Activated T-helper 1 cell treated with anti-CD3 and anti-CD28 coated beads, Interleukin-12 subunit alpha, Interleukin-12 subunit beta, Interleukin-2, Interleukin-4 antibody, amounts not matched to agents 30 ng/mL and 10 ng/mL and 1 ng/mL, durations not matched to agents 14 hours and 24 hours and 36 hours (primary cell): ENCODE measurements at regions not wholly inside any gene's neighbourhood (a gene's known extent, or its start where the extent isn't known, plus 50 kb on each side); places are given as distances from the start of the nearest gene placed in this dataset.
"Not testable (repeated sequence)": the region's sequence is repeated elsewhere in the genome, so short reads cannot be mapped to it uniquely, and the experiment has no call there.

ENCODE experiments used
- DNase-seq: peaks from one replicate; pipeline ENCODE4 v3.0.0; 2021; ENCODE audit warnings: low spot score
- H3K27ac Mint-ChIP-seq: one replicate; pipeline ENCODE4 v1.8.0; 2021; ENCODE audit warnings: mild to moderate bottlenecking, mixed read lengths
- H3K27me3 Mint-ChIP-seq: one replicate; pipeline ENCODE4 v1.8.0; 2022; ENCODE audit warnings: mild to moderate bottlenecking, moderate library complexity, mixed read lengths; ENCODE audit not compliant: insufficient read depth
- H3K36me3 Mint-ChIP-seq: one replicate; pipeline ENCODE4 v1.8.0; 2021; ENCODE audit warnings: low read depth, mixed read lengths
- H3K4me1 Mint-ChIP-seq: one replicate; pipeline ENCODE4 v1.8.0; 2021; ENCODE audit warnings: low read depth, mixed read lengths
- H3K4me3 Mint-ChIP-seq: one replicate; pipeline ENCODE4 v1.8.0; 2021; ENCODE audit warnings: mild to moderate bottlenecking, moderate library complexity, mixed read lengths
- H3K9me3 Mint-ChIP-seq: one replicate; pipeline ENCODE4 v1.8.0; 2021; ENCODE audit warnings: mixed read lengths
- intact Hi-C: fragments of 100-400 bp; cut with micrococcal nuclease; formaldehyde crosslinking; loops from one replicate; pipeline ENCODE4 v1.15.1; 2024

DNA sequence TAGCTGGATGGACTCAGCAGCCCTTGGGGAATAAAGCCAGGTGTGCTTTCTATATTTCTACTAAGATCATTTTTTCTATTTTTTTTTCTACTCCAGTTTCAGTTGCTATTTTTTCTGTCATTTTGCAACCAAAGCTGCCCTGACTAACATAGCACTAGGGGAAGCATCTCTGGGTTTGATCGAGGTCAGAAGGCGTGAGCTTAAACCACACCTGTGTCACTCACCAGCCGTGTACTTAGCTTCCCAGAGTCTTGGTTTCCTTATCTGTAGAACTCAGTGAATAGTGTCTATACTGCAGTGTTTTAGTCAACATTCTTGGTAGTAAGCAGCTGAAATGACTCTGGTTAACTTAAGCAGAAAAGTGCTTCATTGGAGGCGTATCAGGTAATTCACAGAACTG lies 489.6 kb upstream of the SPRED2 start:
- intact Hi-C loops: no loop called here
- Mint-ChIP-seq H3K27me3 (no peaks in the 10 kb centered on the region), H3K4me3 (no peak overlapping the region), H3K27ac (no peak overlapping the region), H3K36me3 (no peaks in the 10 kb centered on the region), H3K9me3 (peaks cover 5% of the 10 kb centered on the region), H3K4me1 (no peaks in the 10 kb centered on the region)
- DNase-seq: no peak

DNA sequence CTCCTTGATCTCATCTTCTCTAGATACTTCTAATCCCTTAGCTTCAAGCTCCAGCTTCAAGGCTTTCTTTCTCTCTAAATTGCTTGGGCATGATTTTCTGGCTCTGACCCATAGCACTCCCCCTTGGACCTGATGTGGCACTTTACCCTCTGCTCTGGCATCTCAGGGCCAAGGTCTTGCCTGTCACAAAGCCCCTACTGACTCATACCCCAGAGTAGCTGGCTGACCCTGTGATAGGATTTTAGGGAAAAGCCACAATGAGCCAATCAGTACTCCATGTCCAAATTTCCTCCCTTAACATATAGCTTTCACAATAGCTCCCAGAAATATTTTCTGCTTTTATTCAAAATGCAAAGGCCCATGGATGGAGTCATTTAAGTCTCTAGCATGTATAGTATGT lies 488.7 kb upstream of the SPRED2 start:
- no peak for DNase-seq
- no peaks in the 10 kb centered on the region for H3K36me3 Mint-ChIP-seq
- H3K4me3 Mint-ChIP-seq: no peak overlapping the region
- no peaks in the 10 kb centered on the region for H3K27me3 Mint-ChIP-seq
- H3K4me1 Mint-ChIP-seq: no peaks in the 10 kb centered on the region
- intact Hi-C loops: no loop called here
- H3K9me3 Mint-ChIP-seq: peaks cover 5% of the 10 kb centered on the region
- H3K27ac Mint-ChIP-seq: no peak overlapping the region

- DNase-seq: no peak
- Mint-ChIP-seq H3K9me3 (peaks cover 5% of the 10 kb centered on the region), H3K27ac (no peak overlapping the region), H3K27me3 (no peaks in the 10 kb centered on the region), H3K4me1 (no peaks in the 10 kb centered on the region), H3K4me3 (no peak overlapping the region), H3K36me3 (no peaks in the 10 kb centered on the region)
- intact Hi-C loops: no loop called here
Observed at GRCh38 chr2:65920659-65921058, 488.3 kb upstream of the SPRED2 start.

DNA sequence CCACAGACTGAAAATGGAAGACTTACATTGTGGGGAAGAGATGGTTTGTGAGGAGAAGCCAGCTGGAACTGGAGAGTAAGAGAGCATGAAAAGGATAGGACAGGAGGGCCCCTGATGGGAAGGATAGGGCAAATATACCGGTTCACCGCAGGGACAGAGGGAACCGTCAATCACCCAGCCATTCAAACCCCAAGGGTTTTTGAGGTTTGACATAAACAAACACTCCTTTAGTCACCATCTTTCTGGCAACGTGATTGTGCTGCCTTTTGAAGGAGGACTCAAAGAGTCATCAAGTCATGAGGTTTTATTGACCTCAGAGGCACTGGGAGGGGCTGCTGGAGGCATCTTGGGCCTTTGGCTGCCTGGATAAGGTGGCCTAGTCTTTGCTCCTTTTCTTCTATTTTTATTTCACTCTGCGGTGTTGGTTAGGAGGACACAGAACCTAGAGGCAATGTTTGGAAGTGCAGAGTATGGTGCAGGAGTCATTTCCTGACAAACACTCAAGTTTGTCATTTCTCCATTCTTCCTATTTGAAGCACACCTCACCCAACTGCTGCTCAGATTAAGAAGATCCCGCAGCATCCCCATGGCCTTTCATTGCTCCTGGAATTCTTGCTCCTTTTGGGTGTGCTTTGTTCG lies 487.3 kb upstream of the SPRED2 start:
- intact Hi-C loops: no loop called here
- Mint-ChIP-seq H3K4me3 (no peak overlapping the region), H3K27ac (no peak overlapping the region), H3K36me3 (no peaks in the 10 kb centered on the region), H3K9me3 (peaks cover 5% of the 10 kb centered on the region), H3K4me1 (no peaks in the 10 kb centered on the region), H3K27me3 (no peaks in the 10 kb centered on the region)
- DNase-seq: no peak

GRCh38 chr2:65918760-65919187 lies 486.4 kb upstream of the SPRED2 start:
- H3K36me3 Mint-ChIP-seq: no peaks in the 10 kb centered on the region
- no peaks in the 10 kb centered on the region for H3K27me3 Mint-ChIP-seq
- H3K27ac Mint-ChIP-seq: no peak overlapping the region
- H3K4me3 Mint-ChIP-seq: no peak overlapping the region
- intact Hi-C loops: no loop called here
- H3K4me1 Mint-ChIP-seq: no peaks in the 10 kb centered on the region
- DNase-seq: no peak
- H3K9me3 Mint-ChIP-seq: peaks cover 5% of the 10 kb centered on the region

DNA sequence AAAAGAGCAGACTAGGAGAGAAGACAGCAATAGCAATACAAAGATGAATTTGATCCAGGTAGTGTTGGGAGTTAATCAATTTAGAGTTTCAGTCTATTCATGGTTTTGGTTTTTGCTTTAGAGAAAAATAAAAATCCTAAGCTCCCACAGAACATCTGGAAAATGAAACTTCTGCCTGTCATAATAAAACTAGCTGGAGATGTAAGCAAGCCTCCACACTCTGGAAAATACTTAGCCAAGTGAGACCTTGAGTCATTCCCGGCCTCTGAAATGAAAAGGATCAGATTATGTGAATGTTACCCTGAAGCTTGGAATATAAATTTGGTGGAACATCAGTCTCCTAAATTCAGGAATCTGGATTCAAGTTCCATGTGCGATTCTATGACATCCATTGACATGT lies 485.6 kb upstream of the SPRED2 start:
- no peaks in the 10 kb centered on the region for H3K27me3 Mint-ChIP-seq
- H3K27ac Mint-ChIP-seq: no peak overlapping the region
- H3K4me3 Mint-ChIP-seq: no peak overlapping the region
- DNase-seq: no peak
- H3K4me1 Mint-ChIP-seq: no peaks in the 10 kb centered on the region
- H3K36me3 Mint-ChIP-seq: no peaks in the 10 kb centered on the region
- intact Hi-C loops: no loop called here
- no peaks in the 10 kb centered on the region for H3K9me3 Mint-ChIP-seq

DNA sequence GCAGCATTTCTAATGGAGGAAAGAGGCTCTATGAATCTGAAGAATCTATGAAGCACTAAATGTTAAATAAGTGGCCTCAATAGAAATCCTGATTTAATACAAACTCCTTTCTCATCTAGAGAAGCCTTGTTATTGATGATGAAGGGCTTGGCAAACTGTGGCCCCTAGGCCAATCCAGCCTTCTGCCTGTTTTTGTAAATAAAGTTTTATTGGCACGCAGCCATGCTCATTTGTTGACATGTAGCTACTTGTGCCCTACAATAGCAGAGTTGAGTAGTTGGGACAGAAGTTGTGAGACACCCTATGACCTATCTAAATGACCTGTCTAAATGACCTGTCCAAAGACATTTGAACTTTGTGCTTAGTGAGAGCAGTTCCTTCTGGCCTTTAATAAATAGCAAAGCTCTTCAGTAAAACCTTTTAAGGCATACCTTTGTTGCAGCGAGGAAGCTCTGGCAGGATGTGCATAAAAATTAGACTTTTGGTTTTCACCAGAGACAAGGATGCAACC lies 484.4 kb upstream of the SPRED2 start:
- intact Hi-C loops: no loop called here
- H3K27ac Mint-ChIP-seq: no peak overlapping the region
- no peaks in the 10 kb centered on the region for H3K9me3 Mint-ChIP-seq
- H3K27me3 Mint-ChIP-seq: no peaks in the 10 kb centered on the region
- no peak overlapping the region for H3K4me3 Mint-ChIP-seq
- H3K36me3 Mint-ChIP-seq: no peaks in the 10 kb centered on the region
- no peaks in the 10 kb centered on the region for H3K4me1 Mint-ChIP-seq
- DNase-seq: no peak

- no peaks in the 10 kb centered on the region for H3K9me3 Mint-ChIP-seq
Observed at GRCh38 chr2:65916177-65916576, 483.8 kb upstream of the SPRED2 start.

GRCh38 chr2:65915273-65915672 lies 482.9 kb upstream of the SPRED2 start:
- H3K27me3 Mint-ChIP-seq: no peaks in the 10 kb centered on the region
- H3K27ac Mint-ChIP-seq: no peak overlapping the region
- DNase-seq: no peak
- H3K9me3 Mint-ChIP-seq: no peaks in the 10 kb centered on the region
- H3K4me3 Mint-ChIP-seq: no peak overlapping the region
- no peaks in the 10 kb centered on the region for H3K36me3 Mint-ChIP-seq
- intact Hi-C loops: no loop called here
- no peaks in the 10 kb centered on the region for H3K4me1 Mint-ChIP-seq

More at GRCh38 chr2:65916177-65916576, 483.8 kb upstream of the SPRED2 start:
- no peaks in the 10 kb centered on the region for H3K36me3 Mint-ChIP-seq
- no peaks in the 10 kb centered on the region for H3K27me3 Mint-ChIP-seq
- no peak overlapping the region for H3K4me3 Mint-ChIP-seq
- no peak for DNase-seq
- intact Hi-C loops: no loop called here
- no peak overlapping the region for H3K27ac Mint-ChIP-seq
- no peaks in the 10 kb centered on the region for H3K4me1 Mint-ChIP-seq

DNA sequence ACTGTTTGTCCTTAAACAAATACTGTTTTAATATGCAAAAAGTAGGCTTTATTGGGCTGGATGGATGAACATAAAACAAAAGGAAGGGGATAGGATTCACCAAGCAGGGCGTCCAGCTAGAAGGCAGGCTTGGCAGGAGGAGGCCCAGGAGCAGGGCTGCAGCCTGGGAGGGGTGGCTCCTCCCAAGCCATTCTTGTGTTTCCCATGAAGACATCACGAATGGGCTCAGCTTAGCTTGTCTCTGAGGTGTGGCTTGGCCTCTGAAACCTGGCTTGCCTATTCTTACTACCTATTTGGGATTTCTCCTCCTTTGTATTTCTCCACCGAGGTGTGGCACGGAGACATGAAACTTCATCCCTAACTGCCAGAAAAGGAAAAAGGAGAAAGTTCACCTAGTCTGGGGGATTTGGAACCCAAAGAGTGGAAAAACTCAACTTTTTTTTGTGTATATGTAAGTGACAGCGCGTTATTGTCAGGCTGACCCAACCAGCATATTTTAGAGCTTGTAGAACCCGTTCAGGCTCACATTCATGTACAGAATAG lies 481.9 kb upstream of the SPRED2 start:
- Mint-ChIP-seq H3K27ac (no peak overlapping the region), H3K9me3 (no peaks in the 10 kb centered on the region), H3K36me3 (no peaks in the 10 kb centered on the region), H3K4me1 (no peaks in the 10 kb centered on the region), H3K27me3 (no peaks in the 10 kb centered on the region), H3K4me3 (no peak overlapping the region)
- DNase-seq: no peak
- intact Hi-C loops: no loop called here

DNA sequence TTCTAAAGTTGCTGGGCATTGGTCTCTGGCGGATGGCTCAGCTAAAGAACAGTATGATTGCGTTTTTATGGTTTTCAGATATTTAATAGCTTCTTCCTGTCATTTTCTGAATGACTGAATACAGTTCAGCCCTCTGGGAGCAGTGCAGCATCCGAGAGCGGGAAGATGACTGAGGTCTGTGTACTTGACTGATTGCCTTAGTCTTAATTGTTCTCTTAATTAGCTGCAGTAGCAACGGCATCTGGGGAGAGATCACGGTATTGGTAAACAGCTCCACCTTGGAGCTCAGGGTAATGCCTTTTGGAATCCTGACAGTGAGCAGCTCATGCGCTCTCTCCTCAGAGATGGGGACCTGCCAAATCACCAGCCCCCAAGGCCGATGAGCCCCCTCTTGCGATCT lies 481.4 kb upstream of the SPRED2 start:
- H3K4me1 Mint-ChIP-seq: no peaks in the 10 kb centered on the region
- H3K4me3 Mint-ChIP-seq: no peak overlapping the region
- no peak for DNase-seq
- no peak overlapping the region for H3K27ac Mint-ChIP-seq
- no peaks in the 10 kb centered on the region for H3K27me3 Mint-ChIP-seq
- no peaks in the 10 kb centered on the region for H3K36me3 Mint-ChIP-seq
- H3K9me3 Mint-ChIP-seq: no peaks in the 10 kb centered on the region
- intact Hi-C loops: no loop called here

GRCh38 chr2:65901756-65902155 lies 469.4 kb upstream of the SPRED2 start:
- H3K4me1 Mint-ChIP-seq: no peaks in the 10 kb centered on the region
- H3K27ac Mint-ChIP-seq: no peak overlapping the region
- intact Hi-C loops: no loop called here
- H3K9me3 Mint-ChIP-seq: no peaks in the 10 kb centered on the region
- H3K36me3 Mint-ChIP-seq: no peaks in the 10 kb centered on the region
- no peak overlapping the region for H3K4me3 Mint-ChIP-seq
- no peak for DNase-seq
- H3K27me3 Mint-ChIP-seq: no peaks in the 10 kb centered on the region

DNA sequence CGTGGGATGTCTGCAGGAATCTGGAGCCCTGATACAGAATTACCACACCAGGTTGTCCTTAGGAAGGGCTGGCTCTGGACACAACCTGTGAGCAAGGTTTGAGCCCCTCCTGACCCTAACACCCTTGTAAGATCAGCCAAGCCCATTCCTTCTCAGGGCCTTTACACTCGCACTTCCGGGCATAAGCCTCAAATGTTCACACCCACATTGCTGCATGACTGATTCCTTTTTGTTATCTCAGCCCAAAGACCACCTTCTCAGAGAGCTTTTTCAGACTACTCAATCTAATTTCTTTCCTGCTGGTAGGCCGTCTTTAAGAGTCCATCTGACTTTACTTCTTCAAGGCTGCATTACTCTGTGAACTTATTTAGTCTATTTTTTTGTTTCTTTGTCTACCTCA lies 464.0 kb upstream of the SPRED2 start:
- intact Hi-C loops: no loop called here
- Mint-ChIP-seq H3K9me3 (peaks cover 8% of the 10 kb centered on the region), H3K4me1 (no peaks in the 10 kb centered on the region), H3K36me3 (no peaks in the 10 kb centered on the region), H3K27ac (no peak overlapping the region), H3K4me3 (no peak overlapping the region), H3K27me3 (no peaks in the 10 kb centered on the region)
- DNase-seq: no peak

DNA sequence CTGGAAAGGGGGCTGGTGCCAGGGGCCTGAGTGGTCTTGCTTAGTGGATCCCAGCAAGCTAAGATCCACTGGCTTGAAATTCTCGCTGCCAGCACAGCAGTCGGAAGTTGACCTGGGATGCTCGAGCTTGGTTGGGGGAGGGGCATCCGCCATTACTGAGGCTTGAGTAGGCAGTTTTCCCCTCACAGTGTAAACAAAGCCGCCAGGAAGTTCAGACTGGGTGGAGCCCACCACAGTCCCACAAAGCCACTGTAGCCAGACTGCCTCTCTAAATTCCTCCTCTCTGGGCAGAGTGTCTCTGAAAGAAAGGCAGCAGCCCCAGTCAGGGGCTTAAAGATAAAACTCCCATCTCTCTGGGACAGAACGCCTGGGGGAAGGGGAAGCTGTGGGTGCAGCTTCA lies 457.7 kb upstream of the SPRED2 start:
- not testable (repeated sequence) for H3K27me3 Mint-ChIP-seq, H3K27ac Mint-ChIP-seq

More for the DNA sequence above, 457.7 kb upstream of the SPRED2 start:
- H3K4me3 Mint-ChIP-seq, intact Hi-C loops, DNase-seq, H3K4me1 Mint-ChIP-seq, H3K36me3 Mint-ChIP-seq, H3K9me3 Mint-ChIP-seq: not testable (repeated sequence)
